SK-N-DZ (cell line): ENCODE measurements at regions not wholly inside any gene's neighbourhood (a gene's known extent, or its start where the extent isn't known, plus 50 kb on each side); places are given as distances from the start of the nearest gene placed in this dataset.

Source experiments
- DNase-seq: peaks from one replicate; pipeline ENCODE4 v3.0.0-alpha.2; 2015; ENCODE audit warnings: low spot score

DNA sequence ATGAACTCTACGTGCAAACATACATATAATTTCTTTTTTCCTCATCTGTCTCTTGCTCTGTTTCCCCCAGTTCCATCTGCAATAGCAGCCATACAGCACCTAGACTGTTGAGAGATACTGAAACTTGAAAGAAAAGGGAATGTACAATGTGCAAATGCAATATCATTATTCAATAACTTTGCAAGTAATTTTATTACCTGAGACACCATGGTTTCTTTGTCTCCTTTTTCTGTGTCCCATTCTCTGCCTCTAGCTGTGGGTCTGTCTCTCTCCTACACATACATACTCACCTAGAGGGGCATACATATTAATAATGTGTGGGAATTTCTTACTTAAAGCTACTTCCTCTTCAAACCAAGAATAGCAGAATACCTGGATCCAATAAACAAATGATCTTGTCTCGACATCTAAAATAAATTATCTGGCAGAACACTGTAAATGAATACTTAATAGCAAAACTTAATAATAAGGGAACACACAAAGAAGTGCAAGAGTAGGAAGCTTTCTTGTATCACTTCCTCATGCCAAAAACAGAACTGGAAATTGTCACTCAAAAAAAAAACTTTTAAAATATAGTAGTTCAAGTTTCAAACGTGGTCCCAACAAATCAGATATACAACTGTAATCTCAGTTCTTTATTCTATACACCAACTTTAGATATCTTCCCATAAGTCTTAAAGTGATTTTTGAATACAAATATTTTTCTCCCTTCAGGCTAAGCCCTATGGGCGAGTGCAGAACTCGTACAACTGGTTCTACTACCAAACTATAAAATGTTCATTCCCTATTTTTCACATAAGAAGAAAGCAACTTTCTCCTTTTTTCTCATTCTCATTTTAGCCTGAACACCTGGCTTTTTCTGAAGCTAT lies 194.6 kb downstream of the NRIP1 start:
- DNase-seq: no peak

- DNase-seq: no peak
These were observed 197.7 kb downstream of the NRIP1 start for GRCh38 chr21:14866859-14867765.

- DNase-seq: peak; percentile 67
These were observed 200.4 kb downstream of the NRIP1 start for GRCh38 chr21:14864211-14865021.

- no peak for DNase-seq
These were observed 201.0 kb downstream of the NRIP1 start for GRCh38 chr21:14863745-14864210.

DNA sequence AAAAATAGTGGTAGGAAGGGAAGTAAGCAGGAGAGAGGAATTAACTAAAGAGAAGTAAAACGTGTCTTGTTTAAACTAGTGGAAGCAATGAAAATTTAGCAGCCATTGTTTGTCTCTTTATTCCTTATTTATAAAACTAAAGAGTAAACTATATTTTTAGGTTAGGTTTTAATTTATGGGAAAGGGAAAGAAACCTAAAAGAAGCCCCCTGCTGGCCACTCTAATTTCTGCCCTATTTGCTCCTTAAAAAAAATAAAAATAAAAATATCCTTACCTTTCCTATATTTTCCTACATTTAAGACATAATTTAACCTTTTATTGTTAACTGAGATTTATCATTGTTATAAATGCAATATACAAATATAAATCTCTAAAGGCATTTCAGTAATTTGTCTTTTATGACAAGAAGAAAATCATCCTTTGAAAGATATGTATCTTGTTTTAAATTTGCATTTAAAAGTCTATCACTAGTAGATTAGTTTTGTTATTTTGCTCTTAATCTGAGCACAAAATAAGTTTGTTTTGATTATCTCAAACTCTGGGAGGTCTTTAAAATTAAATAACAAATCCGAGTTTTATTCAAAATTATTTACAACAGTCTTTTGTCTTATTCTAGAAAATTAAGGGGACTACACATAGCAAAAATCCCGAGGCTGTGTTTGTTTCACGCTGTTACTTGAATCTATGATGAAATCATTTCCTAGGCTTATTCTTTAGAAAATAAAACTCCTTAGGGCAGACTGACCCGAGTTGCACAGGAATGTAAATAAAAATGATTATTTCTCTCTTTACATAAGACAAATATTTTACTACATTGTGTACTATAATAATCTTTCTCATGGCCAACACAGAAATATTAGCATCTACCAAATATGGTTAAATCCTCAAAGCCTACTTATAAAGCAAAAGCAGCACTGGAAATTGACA lies 201.7 kb downstream of the NRIP1 start:
- DNase-seq: no peak

DNA sequence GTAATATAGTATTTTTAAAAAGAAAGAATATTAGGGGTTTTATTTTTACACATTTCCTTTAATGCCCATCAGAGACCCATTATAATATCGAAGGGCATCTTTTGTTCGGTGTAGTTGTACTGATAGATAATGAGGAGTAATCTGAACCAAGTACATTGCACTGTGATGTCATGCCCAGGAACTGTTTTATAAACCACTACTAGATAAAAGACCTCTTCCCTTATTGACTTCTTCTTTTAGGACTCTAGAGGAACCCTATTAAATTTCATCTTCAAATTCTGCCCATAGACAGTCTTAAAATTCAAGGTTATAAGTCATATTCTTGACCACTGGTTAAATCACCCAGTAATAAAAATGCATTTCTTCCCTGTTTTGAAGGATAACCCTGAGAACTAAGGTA lies 206.5 kb downstream of the NRIP1 start:
- no peak for DNase-seq

DNA sequence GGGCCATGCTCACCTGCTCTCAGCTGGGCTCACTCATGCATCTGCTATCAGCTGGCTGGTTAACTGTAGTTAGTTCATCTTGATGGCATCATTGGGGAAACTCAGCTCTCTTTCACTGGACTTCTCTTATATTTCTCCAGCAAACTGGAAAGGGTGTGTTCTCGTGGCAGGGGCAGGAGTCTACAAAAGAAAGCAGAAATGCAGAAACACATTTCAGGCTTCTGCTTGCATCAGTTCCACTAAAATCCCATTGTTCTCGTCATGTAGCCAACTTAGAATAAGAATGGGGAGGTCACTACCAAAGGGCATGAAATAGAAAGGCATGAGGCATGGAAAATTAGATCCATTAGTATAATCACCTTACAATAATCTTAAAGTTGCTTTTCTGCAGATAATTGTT lies 207.3 kb downstream of the NRIP1 start:
- no peak for DNase-seq

DNA sequence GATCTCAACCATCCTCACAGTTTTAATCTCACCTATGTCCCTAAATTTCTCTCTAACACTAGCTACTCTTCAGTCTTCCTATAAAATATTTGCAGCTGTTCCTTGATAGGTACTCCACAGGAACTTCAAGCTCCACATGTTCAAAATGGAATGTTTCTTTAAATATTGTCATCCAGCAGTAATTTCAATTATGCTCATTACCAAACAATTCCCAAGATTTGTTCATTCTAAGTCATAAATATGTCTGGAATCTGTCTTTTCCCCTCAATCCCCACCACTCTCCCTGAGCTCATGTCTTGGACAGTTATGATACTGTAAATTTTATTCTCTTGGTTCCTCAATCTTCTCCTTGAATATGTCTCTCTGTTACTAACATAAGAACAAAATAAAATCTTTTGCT lies 214.4 kb downstream of the NRIP1 start:
- no peak for DNase-seq

GRCh38 chr21:14846621-14847020 lies 218.2 kb downstream of the NRIP1 start:
- no peak for DNase-seq

- no peak for DNase-seq
These were observed 220.8 kb downstream of the NRIP1 start for GRCh38 chr21:14844001-14844400.

- no peak for DNase-seq
These were observed 222.2 kb downstream of the NRIP1 start for GRCh38 chr21:14842601-14843000.

- DNase-seq: no peak
These were observed 223.0 kb downstream of the NRIP1 start for GRCh38 chr21:14841511-14842472.

DNA sequence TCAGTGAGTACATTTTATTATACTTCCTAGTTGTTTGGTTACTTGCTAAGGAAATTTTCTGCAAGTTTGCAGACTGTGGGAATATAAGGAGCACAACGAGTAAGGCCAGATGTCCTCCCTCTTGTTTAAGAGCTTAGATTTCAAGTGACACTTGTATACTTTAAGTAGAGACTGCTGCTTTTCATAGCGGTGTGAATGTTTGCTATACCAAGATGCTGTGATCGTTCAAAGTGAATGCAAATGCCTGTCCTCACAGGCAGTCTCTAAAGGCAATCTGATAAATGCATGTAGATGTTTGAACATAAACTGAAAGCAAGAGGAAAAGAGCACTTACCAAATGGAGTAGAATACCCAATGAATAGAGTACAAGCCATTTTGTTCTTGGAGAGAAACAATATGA lies 226.4 kb downstream of the NRIP1 start:
- DNase-seq: no peak

DNA sequence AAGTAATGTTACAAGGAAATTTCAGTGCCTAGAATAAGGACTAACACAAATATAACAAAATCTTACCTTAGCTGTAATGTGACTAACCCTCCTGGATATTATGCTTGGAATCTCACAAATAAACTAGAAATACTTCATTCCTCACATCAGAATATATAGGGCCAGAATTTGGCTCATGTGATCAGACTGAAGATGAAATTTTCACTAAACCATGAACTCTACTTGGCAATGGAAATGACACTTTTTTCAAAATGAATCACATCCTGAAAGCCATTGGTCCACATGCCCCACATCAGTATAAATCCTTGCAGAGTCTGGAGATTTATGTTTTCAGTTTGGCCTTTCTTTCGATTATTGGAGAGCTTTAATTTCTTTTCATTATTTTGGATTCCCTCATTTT lies 227.8 kb downstream of the NRIP1 start:
- DNase-seq: no peak

GRCh38 chr21:14833666-14834351 lies 231.0 kb downstream of the NRIP1 start:
- no peak for DNase-seq

GRCh38 chr21:14833241-14833640 lies 231.6 kb downstream of the NRIP1 start:
- no peak for DNase-seq

DNA sequence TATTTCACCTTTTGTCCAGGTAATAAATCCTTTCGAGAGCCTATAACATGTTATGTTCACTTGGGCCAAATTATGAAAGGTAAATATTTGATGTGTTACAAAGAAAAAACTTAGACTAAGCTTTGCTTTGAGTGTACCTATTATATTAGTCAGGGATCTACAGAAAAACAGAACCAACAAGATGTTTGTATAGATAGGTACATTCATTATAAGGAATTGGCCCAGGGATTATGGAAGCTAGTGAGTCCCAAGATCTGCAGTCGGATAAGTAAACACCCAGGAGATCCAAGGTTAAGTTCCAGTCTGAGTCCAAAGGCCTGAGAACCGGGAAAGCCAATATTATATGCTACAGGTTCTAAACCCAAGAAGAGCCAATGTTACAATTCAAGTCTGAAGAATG lies 234.5 kb downstream of the NRIP1 start:
- DNase-seq: no peak

DNA sequence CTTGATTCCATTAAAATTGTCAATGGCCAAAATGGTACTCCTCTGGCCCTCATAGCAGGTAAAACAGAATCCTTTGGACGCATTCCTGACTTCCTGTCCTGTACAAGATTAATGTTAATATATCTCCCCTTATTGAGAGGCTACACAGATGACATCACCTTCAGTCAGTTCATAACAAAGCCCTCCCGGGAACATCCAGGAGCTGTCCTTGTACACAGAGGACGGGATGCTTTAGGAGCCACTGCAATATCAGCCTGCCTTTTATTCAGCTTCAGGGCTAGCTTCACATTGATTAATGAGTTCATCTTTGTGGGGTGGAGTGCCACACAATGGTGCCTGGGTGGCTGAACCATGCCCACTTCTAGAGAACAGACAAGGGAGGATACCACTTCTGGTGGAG lies 235.1 kb downstream of the NRIP1 start:
- DNase-seq: no peak

GRCh38 chr21:14827468-14827867 lies 237.3 kb downstream of the NRIP1 start:
- no peak for DNase-seq
